Tibial artery (tissue), 4 donors: ENCODE measurements at regions not wholly inside any gene's neighbourhood (a gene's known extent, or its start where the extent isn't known, plus 50 kb on each side); places are given as distances from the start of the nearest gene placed in this dataset.

Source experiments
- DNase-seq, 2 donors: peaks; one replicate each; pipeline ENCODE4 v3.0.0-alpha.2; 2019
- H3K27ac ChIP-seq, 2 donors: fragments of 200-600 bp; sonication (generic) in 1 of 2; 1 replicate in 1 of 2; 2 replicates in 1 of 2; pipeline ENCODE4 v1.5.1; 2018 to 2019; ENCODE audit warnings: mild to moderate bottlenecking in 1 of 2
- H3K27me3 ChIP-seq, 2 donors: fragments of 200-600 bp; sonication (generic) in 1 of 2; one replicate each; pipeline versions ENCODE4 v1.5.1 to v1.6.0; 2016 to 2019
- H3K36me3 ChIP-seq, 3 donors: fragments of 200-600 bp; sonication (generic) in 2 of 3; one replicate each; pipeline ENCODE4 v1.5.1; 2016 to 2019; ENCODE audit warnings: mild to moderate bottlenecking in 2 of 3
- H3K4me1 ChIP-seq, 4 donors: fragments of 200-600 bp; sonication (generic) in 2 of 4; 1 replicate in 3 of 4; 2 replicates in 1 of 4; pipeline ENCODE4 v1.5.1; 2016 to 2019
- H3K4me3 ChIP-seq, 2 donors: fragments of 200-600 bp; sonication (generic) in 1 of 2; 1 replicate in 1 of 2; 2 replicates in 1 of 2; pipeline ENCODE4 v1.5.1; 2018 to 2019; ENCODE audit warnings: mild to moderate bottlenecking in 2 of 2
- H3K9me3 ChIP-seq, 3 donors: fragments of 200-600 bp; sonication (generic) in 1 of 3; one replicate each; pipeline ENCODE4 v1.5.1; 2016 to 2019
- intact Hi-C: fragments of 100-400 bp; cut with DNase I; formaldehyde crosslinking; loops from one replicate; pipeline ENCODE4 v1.15.0; 2023; ENCODE audit warnings: low total_unique reads
- TF ChIP-seq, protein P1 (sequence below), 2 experiments: fragments of 200-600 bp in 1 of 2; fragments of 450-650 bp in 1 of 2; IDR thresholded peaks; one replicate each; pipeline ENCODE4 v1.5.1; 2017 to 2019; ENCODE audit warnings: antibody characterized with exemption in 2 of 2, mild to moderate bottlenecking in 1 of 2, moderate library complexity in 1 of 2

DNA sequence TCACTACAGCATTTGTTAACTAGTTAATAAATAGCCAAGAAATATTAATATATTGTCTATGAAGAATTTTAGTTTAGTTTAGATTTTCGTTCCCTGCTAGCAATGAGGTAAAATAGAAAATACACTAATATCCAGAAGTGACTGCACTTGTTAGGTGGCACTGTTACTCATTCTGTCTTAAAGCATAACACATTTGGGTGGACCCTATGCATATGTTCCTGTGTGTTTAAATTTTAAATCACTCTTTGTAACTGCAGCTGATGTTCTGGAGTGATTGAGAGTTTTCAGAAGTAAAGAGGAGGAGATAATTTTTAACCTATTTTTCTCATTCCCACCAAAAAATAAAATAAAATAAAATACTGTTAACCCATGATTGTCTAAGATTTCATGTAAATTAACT, 73.9 kb upstream of the SOX4 start:
- H3K27ac ChIP-seq: no peak overlapping the region
- TF ChIP-seq, protein P1, sequence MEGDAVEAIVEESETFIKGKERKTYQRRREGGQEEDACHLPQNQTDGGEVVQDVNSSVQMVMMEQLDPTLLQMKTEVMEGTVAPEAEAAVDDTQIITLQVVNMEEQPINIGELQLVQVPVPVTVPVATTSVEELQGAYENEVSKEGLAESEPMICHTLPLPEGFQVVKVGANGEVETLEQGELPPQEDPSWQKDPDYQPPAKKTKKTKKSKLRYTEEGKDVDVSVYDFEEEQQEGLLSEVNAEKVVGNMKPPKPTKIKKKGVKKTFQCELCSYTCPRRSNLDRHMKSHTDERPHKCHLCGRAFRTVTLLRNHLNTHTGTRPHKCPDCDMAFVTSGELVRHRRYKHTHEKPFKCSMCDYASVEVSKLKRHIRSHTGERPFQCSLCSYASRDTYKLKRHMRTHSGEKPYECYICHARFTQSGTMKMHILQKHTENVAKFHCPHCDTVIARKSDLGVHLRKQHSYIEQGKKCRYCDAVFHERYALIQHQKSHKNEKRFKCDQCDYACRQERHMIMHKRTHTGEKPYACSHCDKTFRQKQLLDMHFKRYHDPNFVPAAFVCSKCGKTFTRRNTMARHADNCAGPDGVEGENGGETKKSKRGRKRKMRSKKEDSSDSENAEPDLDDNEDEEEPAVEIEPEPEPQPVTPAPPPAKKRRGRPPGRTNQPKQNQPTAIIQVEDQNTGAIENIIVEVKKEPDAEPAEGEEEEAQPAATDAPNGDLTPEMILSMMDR (IDR thresholded peaks at IDR 0.05): no peak
- H3K27me3 ChIP-seq: peaks cover 0 to 3% of the 10 kb centered on the region in 2 donors
- intact Hi-C loops: no loop called here
- no peak overlapping the region for H3K4me3 ChIP-seq
- no peaks in the 10 kb centered on the region for H3K36me3 ChIP-seq
- no peak for DNase-seq
- H3K9me3 ChIP-seq: no peaks in the 10 kb centered on the region
- H3K4me1 ChIP-seq: no peaks in the 10 kb centered on the region

DNA sequence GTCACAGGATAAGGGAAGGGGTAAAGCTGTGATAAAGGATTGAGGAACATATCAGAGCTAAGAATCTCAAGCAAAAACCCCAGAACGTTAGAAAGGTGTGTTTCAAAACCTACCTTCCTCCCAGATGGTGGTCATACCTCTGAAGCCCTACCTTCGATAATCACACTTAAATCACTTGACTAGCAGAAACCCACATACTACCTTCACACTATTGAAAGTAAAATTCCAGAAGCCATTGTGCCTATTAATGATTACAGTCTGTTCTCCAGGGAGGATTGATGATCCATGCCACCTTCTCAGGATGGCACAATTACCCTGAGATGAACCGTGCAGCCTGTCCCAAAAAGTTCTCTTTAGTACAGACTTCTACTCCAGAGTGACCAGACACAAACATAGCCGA, 72.3 kb upstream of the SOX4 start:
- H3K27ac ChIP-seq: no peak overlapping the region
- intact Hi-C loops: no loop called here
- H3K4me3 ChIP-seq: no peak overlapping the region
- peaks cover 0 to 3% of the 10 kb centered on the region in 2 donors for H3K27me3 ChIP-seq
- no peaks in the 10 kb centered on the region for H3K36me3 ChIP-seq
- no peaks in the 10 kb centered on the region for H3K9me3 ChIP-seq
- TF ChIP-seq, protein P1 (IDR thresholded peaks at IDR 0.05): no peak
- no peak for DNase-seq
- H3K4me1 ChIP-seq: no peaks in the 10 kb centered on the region

DNA sequence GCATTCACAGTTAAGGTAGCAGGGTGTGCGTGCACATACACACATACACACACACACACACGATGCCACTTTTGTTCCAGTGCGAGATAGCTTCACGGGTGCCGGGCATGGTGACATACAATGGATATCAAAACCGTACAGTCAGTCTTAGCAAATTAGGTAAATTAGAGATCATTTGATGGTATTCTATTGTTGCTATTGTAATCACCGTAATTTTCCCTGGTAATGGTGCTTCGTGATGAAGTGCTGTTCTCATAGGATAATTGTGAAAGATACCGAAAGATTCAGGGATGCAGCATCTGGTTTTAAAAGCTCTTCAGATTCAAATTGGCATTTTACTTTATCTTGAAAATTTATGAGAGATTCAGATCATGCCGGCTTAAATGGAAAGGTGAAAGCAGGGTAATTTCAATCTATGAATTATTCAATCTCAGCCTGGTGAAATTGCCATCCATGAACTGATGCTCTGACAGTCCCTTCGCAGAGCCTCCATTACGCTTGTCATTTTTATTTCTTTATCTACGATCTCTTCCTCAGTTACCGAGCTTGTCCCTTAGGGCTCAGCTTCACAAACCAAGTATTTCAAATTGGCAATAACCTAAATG, 71.3 kb upstream of the SOX4 start:
- Histone ChIP-seq H3K27ac (no peak overlapping the region), H3K9me3 (no peaks in the 10 kb centered on the region), H3K4me3 (no peak overlapping the region), H3K27me3 (peaks cover 0 to 3% of the 10 kb centered on the region in 2 donors), H3K4me1 (no peaks in the 10 kb centered on the region), H3K36me3 (no peaks in the 10 kb centered on the region)
- intact Hi-C loops: no loop called here
- DNase-seq: no peak
- TF ChIP-seq, protein P1 (IDR thresholded peaks at IDR 0.05): no peak

DNA sequence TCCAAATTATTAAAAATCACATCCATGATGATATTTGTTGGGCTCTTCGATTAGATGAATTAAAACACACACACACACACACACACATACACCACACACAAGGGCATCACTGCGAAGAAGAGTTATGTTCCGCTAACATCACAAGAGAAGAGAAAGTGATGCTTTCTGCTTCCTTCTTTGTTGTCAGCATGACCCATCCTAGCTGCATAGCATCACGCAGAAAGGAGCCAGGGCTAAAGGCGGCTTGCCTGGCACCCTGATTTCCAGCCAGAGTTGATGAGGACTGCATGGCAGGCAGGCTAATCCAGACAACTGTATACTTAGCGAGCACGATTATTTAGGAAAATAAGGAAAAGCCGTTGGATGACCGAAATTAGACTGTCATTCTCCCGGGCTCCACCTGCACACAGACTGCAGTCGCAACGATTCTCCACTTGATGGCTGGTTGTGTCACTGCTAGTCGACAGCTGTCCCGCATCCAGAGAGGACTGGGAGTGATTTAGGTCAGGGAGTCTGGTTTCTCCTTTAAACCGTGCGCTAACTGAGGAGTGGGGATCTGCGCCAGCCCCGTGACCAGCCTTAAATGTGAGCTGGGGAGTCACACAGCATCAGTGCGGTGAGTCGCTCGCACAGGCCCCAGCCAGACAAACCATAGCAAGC, 70.6 kb upstream of the SOX4 start:
- H3K36me3 ChIP-seq: no peaks in the 10 kb centered on the region
- no peak for DNase-seq
- no peak overlapping the region for H3K27ac ChIP-seq
- no peaks in the 10 kb centered on the region for H3K4me1 ChIP-seq
- TF ChIP-seq, protein P1 (IDR thresholded peaks at IDR 0.05): no peak
- peaks cover 0 to 3% of the 10 kb centered on the region in 2 donors for H3K27me3 ChIP-seq
- no peak overlapping the region for H3K4me3 ChIP-seq
- H3K9me3 ChIP-seq: no peaks in the 10 kb centered on the region
- intact Hi-C loops: no loop called here

DNA sequence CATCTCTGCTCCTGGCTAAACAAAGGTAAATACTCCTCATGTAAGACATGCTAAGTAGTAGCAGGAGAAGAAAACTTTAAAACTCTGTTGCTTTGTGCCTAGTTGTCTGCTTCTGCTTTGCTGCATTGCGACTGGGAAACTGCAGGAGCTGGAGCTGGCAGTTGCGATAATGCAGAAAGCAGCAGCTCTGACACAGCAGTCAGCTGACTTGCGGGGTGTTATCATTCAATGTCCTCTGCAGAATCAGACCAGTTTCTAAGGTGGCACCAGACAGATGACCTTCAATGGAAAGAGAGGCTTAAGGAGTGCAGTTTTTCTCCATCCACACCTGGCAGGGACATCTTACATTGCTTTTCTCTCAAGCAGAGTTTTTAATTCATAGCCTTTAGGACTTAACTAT, 69.9 kb upstream of the SOX4 start:
- Histone ChIP-seq H3K27me3 (peaks cover 0 to 3% of the 10 kb centered on the region in 2 donors), H3K4me1 (no peaks in the 10 kb centered on the region), H3K9me3 (no peaks in the 10 kb centered on the region), H3K27ac (no peak overlapping the region), H3K36me3 (no peaks in the 10 kb centered on the region), H3K4me3 (no peak overlapping the region)
- no peak for DNase-seq
- TF ChIP-seq, protein P1 (IDR thresholded peaks at IDR 0.05): no peak
- intact Hi-C loops: no loop called here
